SK-N-SH (cell line): ENCODE measurements at regions not wholly inside any gene's neighbourhood (a gene's known extent, or its start where the extent isn't known, plus 50 kb on each side); places are given as distances from the start of the nearest gene placed in this dataset.
A peak's percentile ranks its signal among the peaks of the same experiment; 100 is the strongest.

Source experiments
- ELF1 ChIP-seq: IDR thresholded peaks from 2 replicates; pipeline ENCODE4 v1.4.0; 2012
- EP300 ChIP-seq, 2 experiments: IDR thresholded peaks; 2 replicates each; pipeline versions ENCODE4 v1.4.0 to v1.6.1; 2012; ENCODE audit warnings: borderline replicate concordance in 1 of 2, low read depth in 1 of 2, low read length in 1 of 2
- GABPA ChIP-seq: IDR thresholded peaks from 2 replicates; pipeline ENCODE4 v1.4.0; 2012; ENCODE audit warnings: low read depth, mild to moderate bottlenecking
- MAX ChIP-seq: IDR thresholded peaks from 2 replicates; pipeline ENCODE4 v1.4.0; 2012; ENCODE audit warnings: low read depth
- MXI1 ChIP-seq: IDR thresholded peaks from 2 replicates; pipeline ENCODE4 v1.6.1; 2012; ENCODE audit warnings: mild to moderate bottlenecking, low read depth, low read length, improper control_type of control experiment
- NRF1 ChIP-seq: IDR thresholded peaks from 2 replicates; pipeline ENCODE4 v1.6.1; 2012; ENCODE audit warnings: low read depth, mild to moderate bottlenecking, low read length
- PBX3 ChIP-seq: IDR thresholded peaks from 2 replicates; pipeline ENCODE4; 2012
- RFX5 ChIP-seq: IDR thresholded peaks from 2 replicates; pipeline ENCODE4 v1.6.1; 2012; ENCODE audit warnings: mild to moderate bottlenecking, improper control_type of control experiment, low read length
- SMC3 ChIP-seq: IDR thresholded peaks from 2 replicates; pipeline ENCODE4 v1.6.1; 2012; ENCODE audit warnings: low read depth, low read length, improper control_type of control experiment
- YY1 ChIP-seq: IDR thresholded peaks from 2 replicates; pipeline ENCODE4 v1.4.0; 2012; ENCODE audit warnings: low read depth, mild to moderate bottlenecking
- TF ChIP-seq, protein P1 (sequence below): fragments of 200-600 bp; sonication (generic); IDR thresholded peaks from 2 replicates; pipeline ENCODE4 v1.6.1; 2017; ENCODE audit warnings: antibody characterized with exemption, mild to moderate bottlenecking, moderate library complexity
- TF ChIP-seq, protein P2 (sequence below): fragments of 150-350 bp; IDR thresholded peaks from 2 replicates; pipeline ENCODE4 v1.6.1; 2017; ENCODE audit warnings: antibody characterized with exemption, low read length, low read depth, borderline replicate concordance
- TF ChIP-seq, protein P3 (sequence below): IDR thresholded peaks from 2 replicates; pipeline ENCODE4 v1.6.1; 2012; ENCODE audit warnings: mild to moderate bottlenecking, low read depth, low read length, moderate library complexity

DNA sequence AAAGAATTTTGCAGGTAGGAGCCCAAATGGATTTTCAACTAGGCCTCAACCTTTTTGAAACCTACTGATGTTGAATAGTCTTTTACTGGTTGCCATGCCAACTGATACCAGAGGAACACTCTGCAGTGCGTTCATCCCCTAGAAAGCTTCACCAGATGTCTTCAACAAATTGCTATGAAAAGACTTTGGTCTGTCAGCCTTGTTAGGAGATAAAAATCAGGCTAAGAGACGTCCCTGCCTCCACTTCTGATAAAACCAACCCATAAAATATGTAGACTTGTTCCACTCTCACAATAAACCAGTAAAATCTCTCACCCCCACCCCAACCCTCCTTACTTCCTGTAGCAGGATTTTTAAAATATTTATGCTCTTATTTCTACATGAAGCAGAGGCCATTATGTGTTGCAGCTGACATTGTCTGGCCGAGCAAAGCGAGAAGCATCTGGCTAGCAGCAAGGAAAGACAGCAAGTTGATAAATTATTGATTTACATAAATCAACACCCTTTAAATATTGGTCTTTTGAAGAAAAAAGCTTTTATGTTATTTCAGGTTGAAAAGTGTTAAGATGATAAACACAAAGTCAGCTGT lies 428.7 kb downstream of the ISL1 start:
- no peak for TF ChIP-seq NRF1
- TF ChIP-seq, protein P1, sequence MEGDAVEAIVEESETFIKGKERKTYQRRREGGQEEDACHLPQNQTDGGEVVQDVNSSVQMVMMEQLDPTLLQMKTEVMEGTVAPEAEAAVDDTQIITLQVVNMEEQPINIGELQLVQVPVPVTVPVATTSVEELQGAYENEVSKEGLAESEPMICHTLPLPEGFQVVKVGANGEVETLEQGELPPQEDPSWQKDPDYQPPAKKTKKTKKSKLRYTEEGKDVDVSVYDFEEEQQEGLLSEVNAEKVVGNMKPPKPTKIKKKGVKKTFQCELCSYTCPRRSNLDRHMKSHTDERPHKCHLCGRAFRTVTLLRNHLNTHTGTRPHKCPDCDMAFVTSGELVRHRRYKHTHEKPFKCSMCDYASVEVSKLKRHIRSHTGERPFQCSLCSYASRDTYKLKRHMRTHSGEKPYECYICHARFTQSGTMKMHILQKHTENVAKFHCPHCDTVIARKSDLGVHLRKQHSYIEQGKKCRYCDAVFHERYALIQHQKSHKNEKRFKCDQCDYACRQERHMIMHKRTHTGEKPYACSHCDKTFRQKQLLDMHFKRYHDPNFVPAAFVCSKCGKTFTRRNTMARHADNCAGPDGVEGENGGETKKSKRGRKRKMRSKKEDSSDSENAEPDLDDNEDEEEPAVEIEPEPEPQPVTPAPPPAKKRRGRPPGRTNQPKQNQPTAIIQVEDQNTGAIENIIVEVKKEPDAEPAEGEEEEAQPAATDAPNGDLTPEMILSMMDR, result no peak
- no peak for TF ChIP-seq ELF1
- no peak for TF ChIP-seq MAX
- TF ChIP-seq YY1, result no peak
- TF ChIP-seq MXI1, result peak; percentile 59; the same call in 1 of the 2 replicates
- TF ChIP-seq, protein P2, sequence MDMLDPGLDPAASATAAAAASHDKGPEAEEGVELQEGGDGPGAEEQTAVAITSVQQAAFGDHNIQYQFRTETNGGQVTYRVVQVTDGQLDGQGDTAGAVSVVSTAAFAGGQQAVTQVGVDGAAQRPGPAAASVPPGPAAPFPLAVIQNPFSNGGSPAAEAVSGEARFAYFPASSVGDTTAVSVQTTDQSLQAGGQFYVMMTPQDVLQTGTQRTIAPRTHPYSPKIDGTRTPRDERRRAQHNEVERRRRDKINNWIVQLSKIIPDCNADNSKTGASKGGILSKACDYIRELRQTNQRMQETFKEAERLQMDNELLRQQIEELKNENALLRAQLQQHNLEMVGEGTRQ, result no peak
- TF ChIP-seq, protein P3, sequence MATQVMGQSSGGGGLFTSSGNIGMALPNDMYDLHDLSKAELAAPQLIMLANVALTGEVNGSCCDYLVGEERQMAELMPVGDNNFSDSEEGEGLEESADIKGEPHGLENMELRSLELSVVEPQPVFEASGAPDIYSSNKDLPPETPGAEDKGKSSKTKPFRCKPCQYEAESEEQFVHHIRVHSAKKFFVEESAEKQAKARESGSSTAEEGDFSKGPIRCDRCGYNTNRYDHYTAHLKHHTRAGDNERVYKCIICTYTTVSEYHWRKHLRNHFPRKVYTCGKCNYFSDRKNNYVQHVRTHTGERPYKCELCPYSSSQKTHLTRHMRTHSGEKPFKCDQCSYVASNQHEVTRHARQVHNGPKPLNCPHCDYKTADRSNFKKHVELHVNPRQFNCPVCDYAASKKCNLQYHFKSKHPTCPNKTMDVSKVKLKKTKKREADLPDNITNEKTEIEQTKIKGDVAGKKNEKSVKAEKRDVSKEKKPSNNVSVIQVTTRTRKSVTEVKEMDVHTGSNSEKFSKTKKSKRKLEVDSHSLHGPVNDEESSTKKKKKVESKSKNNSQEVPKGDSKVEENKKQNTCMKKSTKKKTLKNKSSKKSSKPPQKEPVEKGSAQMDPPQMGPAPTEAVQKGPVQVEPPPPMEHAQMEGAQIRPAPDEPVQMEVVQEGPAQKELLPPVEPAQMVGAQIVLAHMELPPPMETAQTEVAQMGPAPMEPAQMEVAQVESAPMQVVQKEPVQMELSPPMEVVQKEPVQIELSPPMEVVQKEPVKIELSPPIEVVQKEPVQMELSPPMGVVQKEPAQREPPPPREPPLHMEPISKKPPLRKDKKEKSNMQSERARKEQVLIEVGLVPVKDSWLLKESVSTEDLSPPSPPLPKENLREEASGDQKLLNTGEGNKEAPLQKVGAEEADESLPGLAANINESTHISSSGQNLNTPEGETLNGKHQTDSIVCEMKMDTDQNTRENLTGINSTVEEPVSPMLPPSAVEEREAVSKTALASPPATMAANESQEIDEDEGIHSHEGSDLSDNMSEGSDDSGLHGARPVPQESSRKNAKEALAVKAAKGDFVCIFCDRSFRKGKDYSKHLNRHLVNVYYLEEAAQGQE, result no peak
- peak in 1 of 2 experiments; percentile 71; a peak in 1 of 4 replicates for TF ChIP-seq EP300 (IDR thresholded peaks at IDR 0.05; ENCODE audit: borderline replicate concordance in 1 of 2, low read depth in 1 of 2, low read length in 1 of 2)
- TF ChIP-seq RFX5, result no peak
- no peak for TF ChIP-seq PBX3
- no peak for TF ChIP-seq GABPA
- TF ChIP-seq SMC3, result no peak
